ENCODE measurements at regions not wholly inside any gene's neighbourhood (a gene's known extent, or its start where the extent isn't known, plus 50 kb on each side); places are given as distances from the start of the nearest gene placed in this dataset.

GRCh38 chr5:73302797-73303147, 129.8 kb downstream of the TMEM174 start (continued):
- TF ChIP-seq ZC3H10 (CRISPR knock-in tag; IDR thresholded peaks at IDR 0.05), result no peak

DNA sequence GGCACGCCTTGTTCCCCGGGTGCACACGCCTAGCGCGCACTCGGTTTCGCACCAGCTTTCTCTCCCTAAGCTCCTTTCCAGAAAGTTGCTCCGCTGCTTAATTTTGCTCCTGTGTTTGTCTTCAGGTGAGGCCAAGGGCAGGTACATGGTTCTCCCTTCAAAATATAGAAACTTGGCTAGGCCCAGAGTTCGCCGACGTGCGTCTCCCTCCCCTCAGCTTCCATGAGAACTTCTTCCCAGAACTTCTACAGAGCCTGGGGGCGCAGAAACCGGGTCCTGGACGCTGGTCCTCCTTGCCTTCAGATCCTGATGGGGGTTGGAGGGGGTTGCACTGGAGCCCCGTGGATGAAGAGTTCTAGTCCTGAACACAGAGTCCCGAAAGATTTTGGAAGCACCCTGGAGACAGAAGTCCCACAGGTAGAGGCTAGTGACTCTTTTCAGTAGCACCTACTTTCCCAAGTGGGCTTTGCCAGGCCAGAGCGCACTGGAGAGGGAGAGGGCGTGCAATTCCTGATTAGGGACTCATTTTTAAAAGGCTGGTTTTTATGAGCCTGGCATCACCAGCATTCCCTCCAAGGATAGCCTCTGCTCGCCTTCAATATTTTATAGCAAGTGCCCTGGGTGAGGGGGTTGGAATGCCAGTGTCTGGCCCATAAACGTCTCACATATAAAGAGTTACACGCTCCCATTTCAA, 128.4 kb downstream of the TMEM174 start:
- ATAC-seq, result no peak
- TF ChIP-seq, protein P1, sequence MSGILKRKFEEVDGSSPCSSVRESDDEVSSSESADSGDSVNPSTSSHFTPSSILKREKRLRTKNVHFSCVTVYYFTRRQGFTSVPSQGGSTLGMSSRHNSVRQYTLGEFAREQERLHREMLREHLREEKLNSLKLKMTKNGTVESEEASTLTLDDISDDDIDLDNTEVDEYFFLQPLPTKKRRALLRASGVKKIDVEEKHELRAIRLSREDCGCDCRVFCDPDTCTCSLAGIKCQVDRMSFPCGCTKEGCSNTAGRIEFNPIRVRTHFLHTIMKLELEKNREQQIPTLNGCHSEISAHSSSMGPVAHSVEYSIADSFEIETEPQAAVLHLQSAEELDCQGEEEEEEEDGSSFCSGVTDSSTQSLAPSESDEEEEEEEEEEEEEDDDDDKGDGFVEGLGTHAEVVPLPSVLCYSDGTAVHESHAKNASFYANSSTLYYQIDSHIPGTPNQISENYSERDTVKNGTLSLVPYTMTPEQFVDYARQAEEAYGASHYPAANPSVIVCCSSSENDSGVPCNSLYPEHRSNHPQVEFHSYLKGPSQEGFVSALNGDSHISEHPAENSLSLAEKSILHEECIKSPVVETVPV (CRISPR knock-in tag; IDR thresholded peaks at IDR 0.05), result no peak
- TF ChIP-seq, protein P2, sequence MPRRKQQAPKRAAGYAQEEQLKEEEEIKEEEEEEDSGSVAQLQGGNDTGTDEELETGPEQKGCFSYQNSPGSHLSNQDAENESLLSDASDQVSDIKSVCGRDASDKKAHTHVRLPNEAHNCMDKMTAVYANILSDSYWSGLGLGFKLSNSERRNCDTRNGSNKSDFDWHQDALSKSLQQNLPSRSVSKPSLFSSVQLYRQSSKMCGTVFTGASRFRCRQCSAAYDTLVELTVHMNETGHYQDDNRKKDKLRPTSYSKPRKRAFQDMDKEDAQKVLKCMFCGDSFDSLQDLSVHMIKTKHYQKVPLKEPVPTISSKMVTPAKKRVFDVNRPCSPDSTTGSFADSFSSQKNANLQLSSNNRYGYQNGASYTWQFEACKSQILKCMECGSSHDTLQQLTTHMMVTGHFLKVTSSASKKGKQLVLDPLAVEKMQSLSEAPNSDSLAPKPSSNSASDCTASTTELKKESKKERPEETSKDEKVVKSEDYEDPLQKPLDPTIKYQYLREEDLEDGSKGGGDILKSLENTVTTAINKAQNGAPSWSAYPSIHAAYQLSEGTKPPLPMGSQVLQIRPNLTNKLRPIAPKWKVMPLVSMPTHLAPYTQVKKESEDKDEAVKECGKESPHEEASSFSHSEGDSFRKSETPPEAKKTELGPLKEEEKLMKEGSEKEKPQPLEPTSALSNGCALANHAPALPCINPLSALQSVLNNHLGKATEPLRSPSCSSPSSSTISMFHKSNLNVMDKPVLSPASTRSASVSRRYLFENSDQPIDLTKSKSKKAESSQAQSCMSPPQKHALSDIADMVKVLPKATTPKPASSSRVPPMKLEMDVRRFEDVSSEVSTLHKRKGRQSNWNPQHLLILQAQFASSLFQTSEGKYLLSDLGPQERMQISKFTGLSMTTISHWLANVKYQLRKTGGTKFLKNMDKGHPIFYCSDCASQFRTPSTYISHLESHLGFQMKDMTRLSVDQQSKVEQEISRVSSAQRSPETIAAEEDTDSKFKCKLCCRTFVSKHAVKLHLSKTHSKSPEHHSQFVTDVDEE (CRISPR knock-in tag; IDR thresholded peaks at IDR 0.05), result no peak
- TF ChIP-seq ZNF565 (CRISPR knock-in tag; conservative IDR thresholded peaks at IDR 0.05; ENCODE audit: low read depth) (no peak), PPARA (CRISPR knock-in tag; IDR thresholded peaks at IDR 0.05; ENCODE audit: borderline replicate concordance) (no peak), ZFP3 (CRISPR knock-in tag; IDR thresholded peaks at IDR 0.05) (no peak), OSR1 (CRISPR knock-in tag; IDR thresholded peaks at IDR 0.05) (no peak), ZFP30 (CRISPR knock-in tag; IDR thresholded peaks at IDR 0.05) (no peak), CSDC2 (CRISPR knock-in tag; IDR thresholded peaks at IDR 0.05) (no peak), ZC3H10 (CRISPR knock-in tag; IDR thresholded peaks at IDR 0.05) (no peak), TOX (CRISPR knock-in tag; IDR thresholded peaks at IDR 0.05; ENCODE audit: borderline replicate concordance) (no peak), ISL1 (CRISPR knock-in tag; IDR thresholded peaks at IDR 0.05) (no peak), GLIS3 (CRISPR knock-in tag; IDR thresholded peaks at IDR 0.05) (no peak), ZNF8 (CRISPR knock-in tag; IDR thresholded peaks at IDR 0.05) (no peak), ARNTL (CRISPR knock-in tag; IDR thresholded peaks at IDR 0.05; ENCODE audit: borderline replicate concordance, low read depth) (no peak), ESRRG (CRISPR knock-in tag; IDR thresholded peaks at IDR 0.05) (no peak)
- TF ChIP-seq, protein P3, sequence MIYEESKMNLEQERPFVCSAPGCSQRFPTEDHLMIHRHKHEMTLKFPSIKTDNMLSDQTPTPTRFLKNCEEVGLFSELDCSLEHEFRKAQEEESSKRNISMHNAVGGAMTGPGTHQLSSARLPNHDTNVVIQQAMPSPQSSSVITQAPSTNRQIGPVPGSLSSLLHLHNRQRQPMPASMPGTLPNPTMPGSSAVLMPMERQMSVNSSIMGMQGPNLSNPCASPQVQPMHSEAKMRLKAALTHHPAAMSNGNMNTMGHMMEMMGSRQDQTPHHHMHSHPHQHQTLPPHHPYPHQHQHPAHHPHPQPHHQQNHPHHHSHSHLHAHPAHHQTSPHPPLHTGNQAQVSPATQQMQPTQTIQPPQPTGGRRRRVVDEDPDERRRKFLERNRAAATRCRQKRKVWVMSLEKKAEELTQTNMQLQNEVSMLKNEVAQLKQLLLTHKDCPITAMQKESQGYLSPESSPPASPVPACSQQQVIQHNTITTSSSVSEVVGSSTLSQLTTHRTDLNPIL (CRISPR knock-in tag; IDR thresholded peaks at IDR 0.05; ENCODE audit: low read depth), result no peak
- TF ChIP-seq, protein P4, sequence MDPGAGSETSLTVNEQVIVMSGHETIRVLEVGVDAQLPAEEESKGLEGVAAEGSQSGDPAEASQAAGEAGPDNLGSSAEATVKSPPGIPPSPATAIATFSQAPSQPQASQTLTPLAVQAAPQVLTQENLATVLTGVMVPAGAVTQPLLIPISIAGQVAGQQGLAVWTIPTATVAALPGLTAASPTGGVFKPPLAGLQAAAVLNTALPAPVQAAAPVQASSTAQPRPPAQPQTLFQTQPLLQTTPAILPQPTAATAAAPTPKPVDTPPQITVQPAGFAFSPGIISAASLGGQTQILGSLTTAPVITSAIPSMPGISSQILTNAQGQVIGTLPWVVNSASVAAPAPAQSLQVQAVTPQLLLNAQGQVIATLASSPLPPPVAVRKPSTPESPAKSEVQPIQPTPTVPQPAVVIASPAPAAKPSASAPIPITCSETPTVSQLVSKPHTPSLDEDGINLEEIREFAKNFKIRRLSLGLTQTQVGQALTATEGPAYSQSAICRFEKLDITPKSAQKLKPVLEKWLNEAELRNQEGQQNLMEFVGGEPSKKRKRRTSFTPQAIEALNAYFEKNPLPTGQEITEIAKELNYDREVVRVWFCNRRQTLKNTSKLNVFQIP (CRISPR knock-in tag; IDR thresholded peaks at IDR 0.05; ENCODE audit: borderline replicate concordance, low read depth), result no peak

DNA sequence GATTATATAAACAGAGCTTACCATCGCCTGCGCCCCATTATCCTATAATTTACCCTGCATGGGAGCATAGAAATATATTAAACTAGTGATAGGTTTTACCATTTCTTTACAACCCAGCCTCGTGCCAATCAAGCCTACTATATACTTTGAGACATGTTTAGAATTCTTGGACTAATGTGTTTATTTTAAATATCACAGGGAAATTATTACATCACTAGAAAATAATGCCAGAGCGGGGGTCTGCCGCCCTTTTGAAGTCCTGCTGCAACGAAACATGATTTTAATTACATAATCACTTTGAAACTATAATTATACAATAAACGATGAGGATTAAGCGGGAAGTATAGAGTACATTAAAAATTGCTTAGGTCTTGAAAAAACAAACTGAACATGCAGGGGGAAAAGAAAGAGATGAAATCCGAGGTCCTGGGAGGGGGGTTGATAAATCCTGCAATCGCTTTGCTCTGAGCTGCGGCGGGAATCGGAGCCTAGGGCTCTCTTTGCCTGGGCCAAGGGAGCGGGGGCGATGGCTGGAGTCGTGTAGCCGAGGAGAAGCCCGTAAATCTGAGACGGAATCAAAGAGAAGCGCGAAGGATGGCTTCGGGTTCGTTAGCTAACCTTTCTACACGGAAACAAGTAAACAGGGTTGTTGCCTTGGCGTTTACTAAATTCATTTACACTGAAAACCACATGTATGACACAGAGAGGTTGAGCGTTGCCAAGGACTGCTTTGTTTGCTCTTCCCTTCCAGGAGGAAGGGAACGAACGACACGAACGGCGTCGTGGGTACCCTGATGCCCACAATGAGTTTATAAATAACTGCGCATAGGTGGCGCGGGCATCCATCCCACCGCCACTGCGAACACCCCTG, 127.6 kb downstream of the TMEM174 start:
- TF ChIP-seq ZC3H10 (CRISPR knock-in tag; IDR thresholded peaks at IDR 0.05) (no peak), ZNF565 (CRISPR knock-in tag; conservative IDR thresholded peaks at IDR 0.05; ENCODE audit: low read depth) (no peak), OSR1 (CRISPR knock-in tag; IDR thresholded peaks at IDR 0.05) (no peak), ZFP3 (CRISPR knock-in tag; IDR thresholded peaks at IDR 0.05) (no peak), SNAI2 (CRISPR knock-in tag; IDR thresholded peaks at IDR 0.05) (no peak), ZFP30 (CRISPR knock-in tag; IDR thresholded peaks at IDR 0.05) (no peak)
- ATAC-seq, result no peak

- no peak for ATAC-seq
- TF ChIP-seq, protein P1 (CRISPR knock-in tag; IDR thresholded peaks at IDR 0.05), result no peak
- TF ChIP-seq SNAI2 (CRISPR knock-in tag; IDR thresholded peaks at IDR 0.05), result no peak
- TF ChIP-seq ZNF70 (CRISPR knock-in tag; IDR thresholded peaks at IDR 0.05), result no peak
- no peak for TF ChIP-seq ARNTL (CRISPR knock-in tag; IDR thresholded peaks at IDR 0.05; ENCODE audit: borderline replicate concordance, low read depth)
- TF ChIP-seq PPARA (CRISPR knock-in tag; IDR thresholded peaks at IDR 0.05; ENCODE audit: borderline replicate concordance), result no peak
- no peak for TF ChIP-seq ZFP3 (CRISPR knock-in tag; IDR thresholded peaks at IDR 0.05)
- no peak for TF ChIP-seq ESRRG (CRISPR knock-in tag; IDR thresholded peaks at IDR 0.05)
- no peak for TF ChIP-seq ISL1 (CRISPR knock-in tag; IDR thresholded peaks at IDR 0.05)
- TF ChIP-seq, protein P2 (CRISPR knock-in tag; IDR thresholded peaks at IDR 0.05), result no peak
- TF ChIP-seq ZNF565 (CRISPR knock-in tag; conservative IDR thresholded peaks at IDR 0.05; ENCODE audit: low read depth), result no peak
- no peak for TF ChIP-seq TCF4 (CRISPR knock-in tag; IDR thresholded peaks at IDR 0.05; ENCODE audit: borderline replicate concordance)
Observed at GRCh38 chr5:73299665-73300336, 126.8 kb downstream of the TMEM174 start.
